IPS-15b (cell line): ENCODE measurements at regions not wholly inside any gene's neighbourhood (a gene's known extent, or its start where the extent isn't known, plus 50 kb on each side); places are given as distances from the start of the nearest gene placed in this dataset.

Source experiments
- H3K27me3 ChIP-seq: one replicate; pipeline ENCODE4 v1.6.1; 2013; ENCODE audit warnings: low read length; ENCODE audit not compliant: control insufficient read depth, insufficient read depth
- H3K36me3 ChIP-seq: one replicate; pipeline ENCODE4 v1.6.1; 2013; ENCODE audit warnings: low read length; ENCODE audit not compliant: control insufficient read depth, insufficient read depth
- H3K4me1 ChIP-seq: one replicate; pipeline ENCODE4 v1.6.1; 2013; ENCODE audit warnings: mild to moderate bottlenecking, low read length; ENCODE audit not compliant: control insufficient read depth, insufficient read depth
- H3K4me3 ChIP-seq: one replicate; pipeline ENCODE4 v1.5.1; 2013; ENCODE audit warnings: low read depth, low read length
- H3K9ac ChIP-seq: one replicate; pipeline ENCODE4 v1.6.1; 2013; ENCODE audit warnings: low read depth, mild to moderate bottlenecking, low read length
- H3K9me3 ChIP-seq: one replicate; pipeline ENCODE4 v1.6.1; 2013; ENCODE audit warnings: mild to moderate bottlenecking, low read length; ENCODE audit not compliant: control insufficient read depth, insufficient read depth

GRCh38 chr16:48930951-48931553 is 321.1 kb upstream of the N4BP1 start:
- no peaks in the 10 kb centered on the region for H3K27me3 ChIP-seq
- H3K36me3 ChIP-seq = no peaks in the 10 kb centered on the region

DNA sequence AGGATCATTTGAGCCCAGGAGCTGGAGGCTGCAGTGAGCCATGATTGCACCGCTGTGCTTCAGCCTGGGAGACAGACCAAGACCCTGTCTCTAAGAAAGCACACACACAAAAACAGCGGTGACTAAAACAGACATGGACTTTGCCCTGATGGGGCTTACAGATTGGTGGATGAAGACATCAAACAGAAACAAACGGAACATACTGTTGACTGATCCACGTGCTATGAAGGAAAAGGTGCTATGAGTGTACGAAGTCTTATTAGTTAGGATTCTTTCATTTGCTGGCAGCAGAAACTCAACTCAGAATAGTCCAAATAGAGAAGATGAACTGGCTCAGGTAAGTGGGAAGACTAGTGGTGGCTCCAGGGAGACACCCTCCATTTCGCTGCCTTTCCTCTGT is 309.8 kb upstream of the N4BP1 start:
- Histone ChIP-seq H3K9me3 (no peaks in the 10 kb centered on the region), H3K36me3 (no peaks in the 10 kb centered on the region), H3K9ac (no peak overlapping the region), H3K4me1 (no peaks in the 10 kb centered on the region), H3K4me3 (no peak overlapping the region), H3K27me3 (no peaks in the 10 kb centered on the region)

More at GRCh38 chr16:48930951-48931553, 321.1 kb upstream of the N4BP1 start:
- Histone ChIP-seq H3K4me3 (no peak overlapping the region), H3K9ac (no peak overlapping the region), H3K4me1 (no peaks in the 10 kb centered on the region), H3K9me3 (peaks cover 6% of the 10 kb centered on the region)

- H3K9me3 ChIP-seq = no peaks in the 10 kb centered on the region
Observed at GRCh38 chr16:48918520-48919258, 308.7 kb upstream of the N4BP1 start.

DNA sequence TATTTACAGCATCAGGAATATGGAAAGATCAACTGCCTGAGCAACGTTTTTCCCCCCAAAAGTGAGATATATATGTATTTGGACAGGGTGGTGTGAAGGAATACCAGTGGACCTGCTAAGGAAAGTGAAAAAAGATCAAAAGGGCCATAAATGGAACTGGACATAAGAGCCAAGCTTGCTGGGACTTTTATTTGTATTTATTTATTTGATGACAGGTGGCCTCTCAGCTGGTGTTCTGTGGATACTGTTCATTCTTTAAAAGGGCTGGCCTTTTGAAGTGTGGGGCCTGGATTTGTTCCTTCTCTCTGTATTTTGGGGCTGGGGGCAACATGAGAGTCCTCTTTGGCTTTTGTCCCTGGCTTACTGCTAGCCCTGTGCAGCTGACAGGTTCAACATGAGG is 306.6 kb upstream of the N4BP1 start:
- Histone ChIP-seq H3K4me3 (no peak overlapping the region), H3K36me3 (no peaks in the 10 kb centered on the region), H3K9ac (no peak overlapping the region), H3K27me3 (no peaks in the 10 kb centered on the region), H3K9me3 (no peaks in the 10 kb centered on the region), H3K4me1 (peaks cover 2% of the 10 kb centered on the region)

More at GRCh38 chr16:48918520-48919258, 308.7 kb upstream of the N4BP1 start:
- Histone ChIP-seq H3K36me3 (no peaks in the 10 kb centered on the region), H3K9ac (no peak overlapping the region), H3K27me3 (no peaks in the 10 kb centered on the region), H3K4me1 (no peaks in the 10 kb centered on the region), H3K4me3 (no peak overlapping the region)

- no peaks in the 10 kb centered on the region for H3K9me3 ChIP-seq
- no peak overlapping the region for H3K4me3 ChIP-seq
- peaks cover 2% of the 10 kb centered on the region for H3K4me1 ChIP-seq
- H3K9ac ChIP-seq = no peak overlapping the region
- H3K27me3 ChIP-seq = no peaks in the 10 kb centered on the region
- H3K36me3 ChIP-seq = no peaks in the 10 kb centered on the region
Observed at GRCh38 chr16:48914070-48914469, 304.1 kb upstream of the N4BP1 start.

DNA sequence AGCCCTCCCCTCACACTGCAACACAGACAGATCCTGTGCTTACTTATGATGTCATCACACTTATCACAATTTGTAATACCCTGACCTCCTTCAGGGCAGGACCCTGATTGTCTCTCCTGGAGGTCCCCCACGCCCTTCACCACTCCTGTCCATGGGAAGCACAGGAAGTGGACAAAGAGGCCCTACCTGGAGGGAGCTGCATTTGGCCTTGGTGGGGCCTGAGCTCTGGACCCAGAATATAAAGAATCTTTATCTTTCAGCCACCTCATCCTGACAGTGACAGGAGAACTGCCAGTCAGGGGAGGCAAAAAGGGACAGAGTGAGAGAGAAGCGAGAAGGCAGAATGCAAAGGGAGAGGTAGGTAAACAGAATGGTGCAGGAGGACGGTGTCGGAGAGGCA is 303.4 kb upstream of the N4BP1 start:
- no peaks in the 10 kb centered on the region for H3K9me3 ChIP-seq

GRCh38 chr16:48912360-48912759 is 302.4 kb upstream of the N4BP1 start:
- H3K27me3 ChIP-seq = no peaks in the 10 kb centered on the region
- H3K9me3 ChIP-seq = no peaks in the 10 kb centered on the region
- H3K36me3 ChIP-seq = no peaks in the 10 kb centered on the region
- peaks cover 2% of the 10 kb centered on the region for H3K4me1 ChIP-seq
- H3K9ac ChIP-seq = no peak overlapping the region
- no peak overlapping the region for H3K4me3 ChIP-seq

More for the DNA sequence above, 303.4 kb upstream of the N4BP1 start:
- Histone ChIP-seq H3K4me3 (no peak overlapping the region), H3K27me3 (no peaks in the 10 kb centered on the region), H3K9ac (no peak overlapping the region), H3K36me3 (no peaks in the 10 kb centered on the region), H3K4me1 (peaks cover 2% of the 10 kb centered on the region)

DNA sequence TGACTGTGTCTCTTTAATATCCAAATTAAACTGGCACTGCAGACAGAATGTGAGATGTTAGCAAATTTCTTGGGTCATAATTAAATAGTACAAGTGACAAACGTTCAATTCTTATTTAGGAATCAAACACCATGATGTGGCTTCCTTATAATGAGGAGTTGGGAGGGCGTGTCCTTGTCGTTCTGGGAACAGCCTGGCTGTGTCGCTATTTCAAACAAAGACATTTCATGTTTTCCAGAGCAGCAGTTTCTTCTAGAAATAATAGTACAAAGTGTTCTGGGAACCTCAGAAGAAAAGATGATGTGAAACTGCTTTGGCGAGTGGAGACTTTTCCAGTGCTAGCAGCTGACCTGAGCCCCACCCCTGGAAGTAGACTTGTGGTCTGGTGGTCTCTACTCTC is 301.7 kb upstream of the N4BP1 start:
- Histone ChIP-seq H3K4me1 (peaks cover 2% of the 10 kb centered on the region), H3K27me3 (no peaks in the 10 kb centered on the region), H3K9ac (no peak overlapping the region), H3K4me3 (no peak overlapping the region), H3K9me3 (no peaks in the 10 kb centered on the region), H3K36me3 (no peaks in the 10 kb centered on the region)

GRCh38 chr16:48910214-48910613 is 300.2 kb upstream of the N4BP1 start:
- Histone ChIP-seq H3K9ac (no peak overlapping the region), H3K9me3 (no peaks in the 10 kb centered on the region), H3K27me3 (no peaks in the 10 kb centered on the region), H3K36me3 (no peaks in the 10 kb centered on the region), H3K4me1 (peaks cover 2% of the 10 kb centered on the region), H3K4me3 (no peak overlapping the region)

GRCh38 chr16:48909231-48909630 is 299.3 kb upstream of the N4BP1 start:
- H3K9ac ChIP-seq = no peak overlapping the region
- H3K36me3 ChIP-seq = no peaks in the 10 kb centered on the region

DNA sequence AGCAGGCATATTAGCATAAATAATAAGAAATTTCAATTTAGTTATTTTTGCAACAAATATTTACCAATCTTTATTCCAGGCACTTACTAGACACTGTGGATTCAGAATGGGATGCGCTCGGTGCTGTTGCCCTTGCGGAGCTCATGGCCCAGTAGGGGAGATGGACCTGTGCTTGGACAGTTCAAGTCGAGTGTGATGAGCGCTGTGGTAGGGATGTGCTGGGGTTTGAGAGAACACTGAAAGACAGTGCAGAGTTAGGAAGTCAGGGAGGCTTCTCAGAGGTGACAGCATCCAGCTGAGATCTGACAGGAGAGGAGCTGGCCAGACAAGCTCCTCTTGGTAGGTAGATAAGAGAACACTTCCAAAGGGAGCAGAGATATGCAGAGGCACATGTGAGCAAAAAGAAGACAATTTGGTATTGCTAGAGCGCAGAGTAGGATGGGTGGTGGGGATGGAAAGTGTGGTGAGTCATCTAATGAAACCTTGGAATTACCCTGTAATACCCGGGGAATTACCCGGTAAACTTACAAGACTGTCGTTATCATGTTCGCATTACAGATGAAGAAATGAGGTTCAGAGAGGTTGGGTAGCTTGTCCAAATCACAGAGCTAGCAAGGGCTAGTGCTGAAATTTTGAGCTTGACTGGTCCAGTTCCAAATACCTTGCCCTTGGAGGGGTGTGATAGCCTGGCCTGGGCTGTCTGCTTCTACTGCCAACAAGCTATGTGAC is 298.1 kb upstream of the N4BP1 start:
- H3K4me1 ChIP-seq = peaks cover 2% of the 10 kb centered on the region
- H3K9me3 ChIP-seq = no peaks in the 10 kb centered on the region
- H3K27me3 ChIP-seq = no peaks in the 10 kb centered on the region
- no peaks in the 10 kb centered on the region for H3K36me3 ChIP-seq
- no peak overlapping the region for H3K4me3 ChIP-seq
- no peak overlapping the region for H3K9ac ChIP-seq

More at GRCh38 chr16:48909231-48909630, 299.3 kb upstream of the N4BP1 start:
- Histone ChIP-seq H3K4me3 (no peak overlapping the region), H3K4me1 (peaks cover 2% of the 10 kb centered on the region), H3K27me3 (no peaks in the 10 kb centered on the region), H3K9me3 (no peaks in the 10 kb centered on the region)
